GM10248 (cell line): ENCODE measurements at regions not wholly inside any gene's neighbourhood (a gene's known extent, or its start where the extent isn't known, plus 50 kb on each side); places are given as distances from the start of the nearest gene placed in this dataset.

ENCODE experiments used
- CTCF ChIA-PET: fragments of 300-600 bp; sonication (Branson Sonifier 250); formaldehyde crosslinking; extraction: SDS; loops from one replicate; lab custom pipeline; 2021; ENCODE audit warnings: antibody characterized with exemption; lab: Yijun Ruan, JAX
- POLR2A ChIA-PET: fragments of 350-650 bp; sonication (Branson Sonifier 250); formaldehyde crosslinking; extraction: SDS; loops from one replicate; lab custom pipeline; 2020; ENCODE audit warnings: antibody characterized with exemption; lab: Yijun Ruan, JAX
- DNase-seq: peaks from one replicate; pipeline ENCODE4 v3.0.0; 2012; ENCODE audit errors: extremely low spot score
- TF ChIP-seq, protein P1 (sequence below): IDR thresholded peaks from 2 replicates; pipeline ENCODE4 v1.5.1; 2012; ENCODE audit warnings: mild to moderate bottlenecking, low read depth; ENCODE audit errors: extremely low read depth, missing control alignments, control extremely low read depth

DNA sequence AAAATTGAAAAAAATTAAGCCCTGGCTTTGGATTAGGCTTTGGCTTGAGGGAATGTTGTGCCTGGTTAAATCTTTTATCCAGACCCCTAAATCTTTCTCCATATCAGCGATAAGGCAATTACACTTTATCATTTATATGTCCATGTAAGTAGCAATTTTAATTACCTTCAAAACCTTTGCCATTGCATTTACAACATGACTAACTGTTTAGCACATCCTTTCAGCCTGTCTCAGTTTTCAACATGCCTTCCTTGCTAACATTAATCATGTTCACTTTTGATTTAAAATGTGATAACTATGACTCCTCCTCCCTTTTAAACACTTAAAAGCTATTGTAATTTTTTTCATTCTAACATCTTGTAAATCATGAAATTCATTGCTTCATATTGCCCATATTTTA lies 583.7 kb downstream of the SLITRK1 start:
- CTCF ChIA-PET, result no interaction called here

DNA sequence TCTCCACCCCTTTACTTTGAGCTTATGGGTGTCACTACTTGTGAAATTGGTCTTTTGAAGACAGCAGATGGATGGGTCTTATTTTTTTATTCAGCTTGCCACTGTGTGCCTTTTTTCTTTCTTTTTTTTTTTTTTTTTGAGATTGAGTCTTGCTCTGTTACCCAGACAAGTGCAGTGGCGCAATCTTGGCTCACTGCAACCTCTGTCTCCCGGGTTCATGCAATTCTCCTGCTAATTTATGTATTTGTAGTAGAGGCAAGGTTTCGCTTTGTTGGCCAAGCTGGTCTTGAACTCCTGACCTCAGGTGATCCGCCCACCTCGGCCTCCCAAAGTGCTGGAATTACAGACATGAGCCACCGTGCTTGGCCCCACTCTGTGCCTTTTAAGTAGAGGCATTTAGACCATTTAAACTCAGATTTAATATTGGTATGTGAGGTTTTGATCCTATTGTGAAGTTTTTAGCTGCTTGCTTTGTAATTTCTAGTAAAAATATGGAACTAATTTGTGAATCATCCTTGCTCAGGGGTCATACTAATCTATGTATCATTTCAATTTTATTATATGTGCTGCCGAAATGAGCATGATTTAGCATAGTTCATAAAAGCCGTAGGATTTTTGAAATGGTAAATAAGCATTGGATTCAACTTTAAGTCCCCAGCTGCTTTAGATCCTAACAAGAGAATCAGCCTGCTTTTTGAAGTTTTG lies 584.5 kb downstream of the SLITRK1 start:
- TF ChIP-seq, protein P1, sequence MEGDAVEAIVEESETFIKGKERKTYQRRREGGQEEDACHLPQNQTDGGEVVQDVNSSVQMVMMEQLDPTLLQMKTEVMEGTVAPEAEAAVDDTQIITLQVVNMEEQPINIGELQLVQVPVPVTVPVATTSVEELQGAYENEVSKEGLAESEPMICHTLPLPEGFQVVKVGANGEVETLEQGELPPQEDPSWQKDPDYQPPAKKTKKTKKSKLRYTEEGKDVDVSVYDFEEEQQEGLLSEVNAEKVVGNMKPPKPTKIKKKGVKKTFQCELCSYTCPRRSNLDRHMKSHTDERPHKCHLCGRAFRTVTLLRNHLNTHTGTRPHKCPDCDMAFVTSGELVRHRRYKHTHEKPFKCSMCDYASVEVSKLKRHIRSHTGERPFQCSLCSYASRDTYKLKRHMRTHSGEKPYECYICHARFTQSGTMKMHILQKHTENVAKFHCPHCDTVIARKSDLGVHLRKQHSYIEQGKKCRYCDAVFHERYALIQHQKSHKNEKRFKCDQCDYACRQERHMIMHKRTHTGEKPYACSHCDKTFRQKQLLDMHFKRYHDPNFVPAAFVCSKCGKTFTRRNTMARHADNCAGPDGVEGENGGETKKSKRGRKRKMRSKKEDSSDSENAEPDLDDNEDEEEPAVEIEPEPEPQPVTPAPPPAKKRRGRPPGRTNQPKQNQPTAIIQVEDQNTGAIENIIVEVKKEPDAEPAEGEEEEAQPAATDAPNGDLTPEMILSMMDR, result no peak
- POLR2A ChIA-PET, result no interaction called here
- CTCF ChIA-PET, result no interaction called here
- DNase-seq, result no peak

More for the DNA sequence above, 583.7 kb downstream of the SLITRK1 start:
- POLR2A ChIA-PET, result no interaction called here
- TF ChIP-seq, protein P1, result no peak
- DNase-seq, result no peak

DNA sequence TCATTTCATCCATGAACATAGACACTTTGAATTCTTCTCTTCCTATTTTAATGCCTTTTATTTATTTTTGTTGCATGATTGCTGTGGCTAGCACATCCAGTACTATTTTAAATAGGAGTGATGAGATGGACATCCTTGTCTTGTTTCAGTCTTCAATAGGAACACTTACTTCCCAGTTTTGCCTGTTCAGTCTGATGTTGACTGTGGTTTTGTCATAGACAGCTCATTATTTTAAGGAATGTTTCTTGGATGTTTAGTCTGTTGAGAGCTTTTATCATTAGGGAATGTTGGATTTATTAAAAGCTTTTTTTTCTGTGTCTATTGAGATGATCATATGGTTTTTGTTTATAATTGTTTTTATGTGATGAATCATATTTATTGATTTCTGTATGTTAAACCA lies 586.6 kb downstream of the SLITRK1 start:
- no peak for DNase-seq
- ChIA-PET POLR2A (no interaction called here), CTCF (no interaction called here)
- TF ChIP-seq, protein P1, result no peak

DNA sequence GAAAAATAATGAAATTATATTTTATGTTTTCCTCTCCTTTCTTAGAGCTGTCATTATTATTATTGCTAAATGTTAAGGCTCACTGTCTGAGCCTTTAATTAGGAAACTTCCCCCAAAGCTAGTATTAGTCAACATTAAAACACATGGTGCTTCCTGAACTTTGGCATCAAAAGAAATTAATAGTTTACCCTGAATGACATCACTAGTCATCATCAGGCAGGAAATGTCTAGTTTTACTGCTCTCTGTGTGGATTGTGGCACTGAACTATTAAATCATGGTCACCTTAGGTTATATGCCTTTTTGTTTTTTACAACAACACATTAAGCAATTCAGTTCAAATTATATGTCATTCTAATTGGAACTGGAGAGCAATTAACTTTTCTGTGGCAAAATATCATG lies 595.5 kb downstream of the SLITRK1 start:
- ChIA-PET POLR2A (no interaction called here), CTCF (no interaction called here)
- TF ChIP-seq, protein P1, result no peak
- DNase-seq, result no peak

DNA sequence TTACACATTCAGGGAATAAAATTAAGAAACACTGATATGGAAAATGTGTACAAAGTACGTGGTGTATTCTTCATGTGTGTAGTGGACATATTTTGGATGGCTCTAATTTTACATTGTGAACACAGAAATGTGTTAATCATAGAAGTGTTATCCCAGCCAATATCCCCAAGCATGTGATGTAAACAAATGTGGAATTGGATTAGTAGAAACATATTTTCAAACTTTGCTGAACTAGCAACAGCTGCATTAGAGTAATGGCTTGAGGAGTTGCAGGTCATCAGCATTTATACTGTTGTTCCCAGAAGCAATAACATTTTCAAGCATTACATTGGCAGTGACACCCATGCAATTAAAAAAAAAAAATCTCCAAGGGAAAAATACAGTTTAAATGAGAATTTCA lies 600.6 kb downstream of the SLITRK1 start:
- POLR2A ChIA-PET, result no interaction called here
- TF ChIP-seq, protein P1, result no peak
- CTCF ChIA-PET, result no interaction called here
- DNase-seq, result no peak

DNA sequence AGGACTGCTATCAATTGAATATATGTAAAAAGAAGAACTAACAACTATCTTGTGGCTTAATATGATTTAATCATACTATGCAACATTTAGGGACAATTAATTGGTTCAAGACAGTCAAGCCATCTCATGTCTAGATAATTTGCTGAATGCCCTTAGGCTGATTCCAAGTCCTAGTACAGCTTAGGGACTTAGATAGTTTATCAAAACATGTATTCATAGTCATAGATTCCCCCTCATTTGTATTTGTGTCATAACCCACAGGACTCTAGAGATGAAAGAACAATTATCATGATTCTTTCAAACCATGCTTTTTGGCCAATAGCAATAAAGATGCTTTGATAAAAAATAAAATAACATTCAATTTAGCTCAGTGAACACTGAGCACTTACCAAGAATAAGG lies 607.6 kb downstream of the SLITRK1 start:
- TF ChIP-seq, protein P1, result no peak
- DNase-seq, result no peak
- CTCF ChIA-PET, result no interaction called here
- POLR2A ChIA-PET, result no interaction called here
